ENCODE measurements at regions not wholly inside any gene's neighbourhood (a gene's known extent, or its start where the extent isn't known, plus 50 kb on each side); places are given as distances from the start of the nearest gene placed in this dataset.
"Not testable (repeated sequence)": the region's sequence is repeated elsewhere in the genome, so short reads cannot be mapped to it uniquely, and the experiment has no call there.

DNA sequence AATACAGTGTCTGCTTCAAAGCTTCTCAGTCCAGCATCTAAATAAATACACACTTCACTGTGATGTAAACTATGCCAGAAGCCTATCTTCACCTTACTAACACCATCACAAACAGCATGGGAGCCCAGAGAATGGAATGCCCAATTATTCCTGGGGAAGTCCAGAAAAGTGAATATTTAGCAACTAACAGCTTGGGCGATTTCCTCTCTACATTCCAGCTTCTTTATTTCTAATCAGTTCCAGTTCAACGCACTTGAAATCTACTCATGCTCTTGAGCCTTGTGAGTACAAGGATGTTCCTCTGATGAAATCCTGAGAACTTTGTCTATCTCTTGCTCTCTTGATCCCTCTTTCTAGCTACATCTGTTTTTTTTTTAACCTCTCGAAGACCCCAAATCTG lies 100.4 kb upstream of the C9orf72 start:
- no peak for DNase-seq

DNA sequence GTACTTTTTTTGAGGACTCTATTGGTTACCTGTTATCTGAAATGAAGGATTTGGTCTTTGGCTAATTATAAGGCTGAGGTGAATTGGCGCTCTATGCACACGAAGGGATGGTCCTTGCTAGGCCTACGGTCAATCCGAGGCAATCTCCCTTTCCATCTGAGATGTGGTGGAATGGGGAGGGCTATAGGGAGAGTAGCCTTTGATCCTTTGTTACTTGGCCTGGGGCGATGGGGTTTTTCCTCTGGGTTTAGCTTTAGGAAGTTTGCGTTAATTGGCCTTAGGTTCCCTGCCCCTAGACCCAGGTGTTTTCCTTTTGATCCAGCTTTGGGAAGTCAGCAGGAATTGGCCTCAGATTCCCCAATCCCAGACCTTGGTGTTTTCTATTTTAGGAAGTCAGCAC lies 102.1 kb upstream of the C9orf72 start:
- DNase-seq = no peak

DNA sequence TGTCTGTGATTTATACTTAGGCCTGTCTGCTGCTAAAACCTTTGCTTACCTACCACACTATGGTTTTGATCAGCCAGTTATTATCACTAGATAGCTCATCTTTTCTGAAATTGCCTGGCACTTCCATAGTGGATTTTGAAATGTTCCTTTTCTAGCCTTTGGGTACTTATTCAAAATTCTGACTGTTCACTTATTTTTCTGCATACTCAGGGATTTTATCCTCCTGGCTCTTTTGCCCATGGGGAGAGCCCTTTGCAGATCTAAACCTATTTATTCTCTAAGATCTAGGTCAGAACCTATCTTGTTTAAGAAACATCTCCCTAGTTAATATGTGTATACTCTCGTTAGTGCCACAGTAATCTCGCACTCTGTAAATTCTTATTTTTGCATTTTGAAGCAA lies 103.5 kb upstream of the C9orf72 start:
- DNase-seq = no peak

GRCh38 chr9:27679338-27679737 lies 106.1 kb upstream of the C9orf72 start:
- DNase-seq = no peak

- no peak for DNase-seq
These were observed 109.9 kb upstream of the C9orf72 start for GRCh38 chr9:27683181-27683580.

GRCh38 chr9:27688954-27689353 lies 115.7 kb upstream of the C9orf72 start:
- no peak for DNase-seq

DNA sequence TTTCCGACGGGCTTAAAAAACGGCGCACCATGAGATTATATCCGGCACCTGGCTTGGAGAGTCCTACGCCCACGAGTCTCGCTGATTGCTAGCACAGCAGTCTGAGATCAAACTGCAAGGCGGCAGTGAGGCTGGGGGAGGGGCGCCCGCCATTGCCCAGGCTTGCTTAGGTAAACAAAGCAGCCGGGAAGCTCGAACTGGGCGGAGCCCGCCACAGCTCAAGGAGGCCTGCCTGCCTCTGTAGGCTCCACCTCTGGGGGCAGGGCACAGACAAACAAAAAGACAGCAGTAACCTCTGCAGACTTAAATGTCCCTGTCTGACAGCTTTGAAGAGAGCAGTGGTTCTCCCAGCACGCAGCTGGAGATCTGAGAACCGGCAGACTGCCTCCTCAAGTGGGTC lies 117.5 kb upstream of the C9orf72 start:
- DNase-seq = not testable (repeated sequence)

DNA sequence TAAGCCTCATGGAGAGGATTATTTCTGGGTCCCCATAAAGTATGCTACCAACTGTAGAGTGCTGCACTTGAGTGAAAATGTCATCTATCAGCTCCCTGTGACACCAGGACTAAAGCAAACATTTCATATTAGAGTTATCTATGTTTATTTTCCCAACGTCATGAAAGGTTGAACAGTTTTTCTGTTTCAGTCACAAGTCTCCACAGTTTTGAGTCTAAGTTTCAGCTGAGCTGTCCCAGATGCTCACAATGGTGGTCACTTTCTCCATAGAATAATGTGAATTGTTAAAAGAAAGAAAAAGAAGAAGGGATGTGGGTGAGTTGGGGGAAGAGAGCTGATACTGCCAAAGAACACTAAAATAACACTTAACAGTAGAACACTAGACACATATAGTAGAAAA lies 126.3 kb upstream of the C9orf72 start:
- DNase-seq = no peak

- DNase-seq = no peak
These were observed 127.7 kb upstream of the C9orf72 start for GRCh38 chr9:27701016-27701415.

- DNase-seq = no peak
These were observed 128.3 kb upstream of the C9orf72 start for GRCh38 chr9:27701587-27701986.

- DNase-seq = no peak
These were observed 130.1 kb upstream of the C9orf72 start for GRCh38 chr9:27703216-27703980.

DNA sequence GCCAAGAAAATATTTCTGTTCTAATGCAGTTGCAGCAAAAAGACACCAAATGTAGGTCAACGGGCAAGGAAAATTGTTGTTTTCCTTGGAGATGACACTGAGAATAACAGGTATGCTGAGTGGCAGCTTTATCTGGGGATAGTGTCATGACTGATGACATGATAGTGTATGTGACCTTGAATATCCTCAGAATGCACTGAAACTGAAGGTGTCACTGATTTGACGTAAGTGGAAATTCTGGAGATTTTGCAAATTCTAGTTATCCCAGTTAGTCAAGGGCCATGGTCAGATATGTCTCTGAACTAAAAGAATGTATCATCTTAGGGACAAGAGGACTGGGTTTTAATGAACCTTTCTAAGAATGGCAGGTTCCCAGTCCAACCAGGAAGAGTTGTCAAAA lies 138.0 kb upstream of the C9orf72 start:
- no peak for DNase-seq

DNA sequence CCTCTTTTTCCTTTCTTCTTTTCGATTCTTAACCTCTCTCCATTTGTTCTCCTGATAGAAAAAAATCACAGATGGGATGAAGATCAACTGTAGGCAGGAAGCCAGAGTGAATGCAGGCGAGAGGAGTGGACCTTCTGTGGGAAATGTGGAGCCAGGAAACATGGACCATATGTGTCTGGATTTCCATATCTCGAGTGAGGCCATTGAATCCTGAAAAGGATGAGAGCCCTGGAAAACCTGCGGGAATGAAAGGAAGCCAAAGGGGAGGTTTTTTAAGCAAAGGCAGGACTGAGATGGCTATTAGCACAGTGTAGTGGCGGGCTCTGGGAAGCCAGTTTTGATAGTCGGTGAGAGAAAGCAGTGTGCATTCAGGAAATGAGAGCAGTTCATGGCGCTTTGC lies 139.5 kb upstream of the C9orf72 start:
- no peak for DNase-seq

DNA sequence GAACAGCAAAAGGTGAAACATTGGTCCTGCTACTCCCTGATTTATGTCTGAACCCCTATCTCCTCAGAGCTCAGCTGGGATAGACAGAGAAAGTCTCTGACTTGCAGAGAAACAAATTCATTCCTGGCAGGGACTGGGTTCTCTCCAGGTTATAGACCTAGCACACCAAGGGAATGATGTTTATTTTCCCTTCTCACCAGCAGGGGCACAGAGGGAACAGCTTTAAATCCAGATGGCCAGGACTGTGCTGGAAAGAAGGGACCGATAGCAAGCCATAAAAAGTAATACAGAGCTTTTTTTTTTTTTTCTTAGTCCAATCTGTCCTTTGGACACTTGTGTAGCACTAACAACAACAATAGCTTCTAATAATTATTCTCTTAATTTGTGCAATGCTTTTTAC lies 141.1 kb upstream of the C9orf72 start:
- DNase-seq = no peak

DNA sequence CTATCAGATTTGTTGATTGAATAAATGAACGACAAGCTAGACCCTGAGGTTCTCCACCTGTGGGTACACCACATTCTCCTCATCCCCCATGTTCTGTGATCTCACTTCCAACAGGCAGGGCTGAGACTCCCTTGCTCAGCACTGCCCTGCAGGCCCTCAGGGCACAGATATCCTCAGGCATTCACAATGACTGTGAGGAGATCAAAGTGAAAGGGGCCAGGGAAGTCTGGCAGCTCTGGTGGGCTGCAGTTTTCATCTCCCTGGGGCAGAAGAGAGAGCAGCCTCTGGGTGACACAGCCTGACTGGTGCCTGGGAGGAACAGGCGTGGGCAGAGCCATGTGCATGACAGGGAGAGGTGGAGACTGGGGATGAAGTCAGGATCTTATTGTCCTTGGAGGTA lies 142.4 kb upstream of the C9orf72 start:
- DNase-seq = no peak

DNA sequence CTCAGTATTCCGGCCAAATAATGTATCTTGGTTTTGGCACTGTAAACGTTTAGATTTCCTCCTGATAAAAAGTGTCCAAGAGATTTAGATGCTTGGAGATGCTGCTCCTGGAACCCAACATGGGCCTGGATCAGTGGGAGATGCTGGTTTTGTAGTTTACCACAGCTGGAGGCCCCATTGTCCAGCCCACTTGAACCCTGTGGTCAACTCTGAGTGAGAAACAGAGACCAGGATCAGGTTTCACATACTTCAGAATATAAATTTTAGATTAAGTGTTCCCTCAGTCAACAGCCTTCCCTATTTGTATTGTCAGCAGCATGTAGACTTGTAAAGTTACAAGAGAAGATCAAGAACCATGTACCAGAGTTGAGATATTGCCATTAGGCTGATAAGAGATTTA lies 144.7 kb upstream of the C9orf72 start:
- no peak for DNase-seq

DNA sequence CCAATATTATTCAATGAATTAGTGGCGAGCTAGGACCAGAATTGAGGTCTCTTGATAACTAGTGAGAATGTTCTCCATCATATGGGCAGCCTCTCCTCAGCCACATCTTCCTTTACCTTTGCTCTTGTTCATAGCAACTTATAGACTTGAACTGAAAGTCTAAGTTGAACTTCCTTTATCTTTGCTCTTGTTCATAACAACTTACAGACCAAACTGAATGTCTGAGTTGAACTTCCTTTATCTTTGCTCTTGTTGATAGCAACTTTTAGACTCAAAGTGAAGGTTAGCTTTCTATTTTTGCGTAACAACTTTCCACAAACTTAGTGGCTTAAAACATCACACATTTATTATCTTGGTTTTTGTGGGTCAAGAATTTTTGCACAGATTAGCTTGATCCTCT lies 146.4 kb upstream of the C9orf72 start:
- DNase-seq = no peak

- no peak for DNase-seq
These were observed 149.6 kb upstream of the C9orf72 start for GRCh38 chr9:27722866-27723265.

GRCh38 chr9:27726244-27727081 lies 153.2 kb upstream of the C9orf72 start:
- DNase-seq = no peak

DNA sequence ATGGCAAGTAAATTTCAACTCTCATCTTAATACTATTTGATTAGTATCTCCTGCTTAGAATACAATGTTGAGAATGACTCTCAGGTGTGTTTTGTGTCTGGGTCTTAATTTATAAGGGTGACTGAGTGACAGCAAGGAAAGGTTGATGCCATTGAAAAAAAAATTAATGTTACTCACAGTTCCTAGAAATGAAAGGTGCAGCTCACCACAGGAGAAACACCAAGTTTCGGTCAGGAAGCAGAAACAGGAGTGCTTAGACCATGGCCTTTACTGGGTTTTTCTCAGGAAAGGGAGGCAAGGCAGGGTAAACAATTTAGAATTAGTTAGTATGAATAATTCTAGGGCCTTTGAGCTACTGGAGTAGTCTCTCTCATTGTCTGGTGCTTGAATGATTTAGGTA lies 159.2 kb upstream of the C9orf72 start:
- no peak for DNase-seq

- DNase-seq = no peak
These were observed 170.2 kb upstream of the C9orf72 start for GRCh38 chr9:27743490-27743889.

- DNase-seq = no peak
These were observed 174.2 kb upstream of the C9orf72 start for GRCh38 chr9:27747450-27747849.

DNA sequence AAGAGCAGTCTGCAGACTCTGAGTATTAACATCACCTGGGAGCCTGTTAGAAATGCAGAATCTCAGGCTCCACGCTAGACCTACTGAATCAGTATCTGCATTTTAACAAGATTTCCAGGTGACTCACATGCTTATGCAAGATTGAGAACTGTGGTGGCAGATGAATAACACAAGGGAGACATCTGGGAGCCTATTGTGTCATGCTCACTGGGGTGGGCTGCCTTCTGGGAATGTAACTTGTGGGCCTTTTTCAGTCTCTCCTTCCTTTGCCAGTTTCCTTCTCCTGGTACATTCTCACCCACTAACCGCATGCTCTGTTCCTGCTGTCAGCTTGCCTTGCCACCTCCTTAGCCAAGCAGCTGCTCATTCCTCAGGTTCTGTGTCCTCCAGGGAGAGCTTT lies 176.6 kb upstream of the C9orf72 start:
- no peak for DNase-seq

DNA sequence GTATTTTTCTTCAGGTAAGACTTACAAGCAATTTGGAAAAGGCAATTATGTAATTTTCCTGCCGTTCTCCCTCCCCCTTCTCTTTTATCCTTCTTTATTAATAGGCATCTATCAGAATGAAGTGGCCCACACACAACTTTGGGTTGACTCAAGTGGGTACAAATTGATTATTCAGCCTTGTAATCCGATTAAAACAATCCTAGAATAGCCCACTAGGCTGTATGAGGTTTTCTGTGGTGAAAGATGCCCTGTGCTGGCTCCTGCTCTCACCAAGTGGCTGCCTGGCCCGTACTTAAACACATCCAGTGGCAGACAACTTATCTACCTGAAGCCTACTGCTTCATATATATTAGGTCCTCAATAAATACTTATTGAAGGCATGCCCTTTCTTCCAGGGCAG lies 177.3 kb upstream of the C9orf72 start:
- no peak for DNase-seq

Data from T-helper 9 cell (primary cell).